MM.1S (cell line): ENCODE measurements at regions not wholly inside any gene's neighbourhood (a gene's known extent, or its start where the extent isn't known, plus 50 kb on each side); places are given as distances from the start of the nearest gene placed in this dataset.

Source experiments
- EZH2 ChIP-seq: fragments of 300-600 bp; sonication (generic); optimal IDR thresholded peaks from 2 replicates; pipeline ENCODE3; 2017; ENCODE audit warnings: low read depth, mild to moderate bottlenecking, antibody characterized with exemption, low read length, mixed read lengths
- EZH2phosphoT487 ChIP-seq: fragments of 300-600 bp; sonication (generic); IDR thresholded peaks from 2 replicates; pipeline ENCODE4 v1.6.1; 2018; ENCODE audit warnings: antibody characterized with exemption, low read length
- TF ChIP-seq, protein P1 (sequence below): fragments of 300-600 bp; sonication (generic); IDR thresholded peaks from 2 replicates; pipeline ENCODE4 v1.5.1; 2016; ENCODE audit warnings: antibody characterized with exemption, low read length, mixed read lengths

DNA sequence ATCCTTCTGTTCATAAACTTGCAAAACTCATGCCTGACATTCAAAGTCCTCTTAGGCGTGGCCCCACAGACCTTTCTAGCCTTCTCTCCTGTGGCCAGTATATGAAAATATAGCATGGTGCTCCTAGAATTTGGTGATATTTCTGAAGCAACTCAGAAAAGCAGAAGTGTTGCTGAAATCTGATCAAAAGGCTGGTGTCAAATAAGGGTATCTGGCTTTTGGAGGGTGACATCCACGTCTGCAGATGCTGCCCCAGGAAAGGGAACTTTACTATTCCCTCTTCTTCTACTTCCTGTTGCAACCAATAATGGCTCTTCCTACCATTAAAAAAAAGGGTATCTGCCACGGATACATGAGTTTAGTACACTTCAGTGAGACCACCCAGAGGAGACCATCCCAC, 83.9 kb upstream of the RPS6KA3 start:
- TF ChIP-seq, protein P1, sequence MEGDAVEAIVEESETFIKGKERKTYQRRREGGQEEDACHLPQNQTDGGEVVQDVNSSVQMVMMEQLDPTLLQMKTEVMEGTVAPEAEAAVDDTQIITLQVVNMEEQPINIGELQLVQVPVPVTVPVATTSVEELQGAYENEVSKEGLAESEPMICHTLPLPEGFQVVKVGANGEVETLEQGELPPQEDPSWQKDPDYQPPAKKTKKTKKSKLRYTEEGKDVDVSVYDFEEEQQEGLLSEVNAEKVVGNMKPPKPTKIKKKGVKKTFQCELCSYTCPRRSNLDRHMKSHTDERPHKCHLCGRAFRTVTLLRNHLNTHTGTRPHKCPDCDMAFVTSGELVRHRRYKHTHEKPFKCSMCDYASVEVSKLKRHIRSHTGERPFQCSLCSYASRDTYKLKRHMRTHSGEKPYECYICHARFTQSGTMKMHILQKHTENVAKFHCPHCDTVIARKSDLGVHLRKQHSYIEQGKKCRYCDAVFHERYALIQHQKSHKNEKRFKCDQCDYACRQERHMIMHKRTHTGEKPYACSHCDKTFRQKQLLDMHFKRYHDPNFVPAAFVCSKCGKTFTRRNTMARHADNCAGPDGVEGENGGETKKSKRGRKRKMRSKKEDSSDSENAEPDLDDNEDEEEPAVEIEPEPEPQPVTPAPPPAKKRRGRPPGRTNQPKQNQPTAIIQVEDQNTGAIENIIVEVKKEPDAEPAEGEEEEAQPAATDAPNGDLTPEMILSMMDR = no peak
- TF ChIP-seq EZH2phosphoT487 (no peak), EZH2 (no peak)
